EL (cell line): ENCODE measurements at regions not wholly inside any gene's neighbourhood (a gene's known extent, or its start where the extent isn't known, plus 50 kb on each side); places are given as distances from the start of the nearest gene placed in this dataset.
"Not testable (repeated sequence)": the region's sequence is repeated elsewhere in the genome, so short reads cannot be mapped to it uniquely, and the experiment has no call there.

Experiments used
- DNase-seq: peaks from one replicate; pipeline ENCODE4 v3.0.0-alpha.2; 2016

GRCh38 chr5:100697970-100698369 lies 162.8 kb downstream of the FAM174A start:
- no peak for DNase-seq

DNA sequence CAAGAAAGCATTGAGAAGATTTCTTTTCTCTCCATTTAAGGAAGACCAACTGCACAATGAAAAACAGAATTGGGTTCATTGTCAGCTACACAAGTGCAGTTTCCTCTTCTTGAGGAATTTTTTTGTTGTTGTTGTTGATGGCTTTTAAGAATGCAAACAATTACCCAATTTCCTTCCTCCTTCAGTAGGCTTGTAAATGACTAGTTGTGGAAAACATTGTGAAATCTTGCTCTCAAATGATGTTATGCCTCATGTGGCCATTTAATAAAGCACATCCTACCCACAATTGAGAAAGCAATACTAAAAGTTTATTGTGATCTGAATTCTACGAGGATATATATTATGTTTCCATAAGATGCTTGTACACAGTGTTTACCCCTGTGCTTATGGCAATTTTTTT lies 171.6 kb downstream of the FAM174A start:
- DNase-seq: no peak

DNA sequence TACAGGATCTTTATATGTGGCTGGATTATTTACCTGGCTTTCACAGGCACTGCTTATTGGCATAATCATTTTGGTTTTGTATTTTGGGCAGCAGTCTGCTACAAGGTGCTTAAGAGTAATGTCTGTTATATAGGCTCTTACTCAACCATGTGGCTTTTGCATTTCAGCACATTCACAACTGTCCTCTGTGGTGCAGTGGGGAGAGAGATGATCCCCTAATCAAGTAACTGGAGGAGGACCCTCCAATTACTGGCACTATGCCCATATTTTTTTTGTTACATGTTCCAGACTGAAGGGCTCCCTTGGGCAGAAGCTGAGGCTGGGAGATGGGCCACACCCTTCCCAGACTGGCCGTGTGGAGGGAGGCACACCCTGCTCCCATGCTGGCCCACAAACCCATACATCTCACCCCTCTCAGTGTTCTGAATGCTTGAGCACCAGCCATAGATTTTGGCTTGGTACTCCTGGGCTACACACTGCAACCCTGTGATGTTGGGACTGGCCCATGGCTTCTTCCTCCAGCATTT lies 173.5 kb downstream of the FAM174A start:
- no peak for DNase-seq

GRCh38 chr5:100709771-100710170 lies 174.6 kb downstream of the FAM174A start:
- no peak for DNase-seq

- DNase-seq: not testable (repeated sequence)
Measured at GRCh38 chr5:100714780-100715179, 179.6 kb downstream of the FAM174A start.

DNA sequence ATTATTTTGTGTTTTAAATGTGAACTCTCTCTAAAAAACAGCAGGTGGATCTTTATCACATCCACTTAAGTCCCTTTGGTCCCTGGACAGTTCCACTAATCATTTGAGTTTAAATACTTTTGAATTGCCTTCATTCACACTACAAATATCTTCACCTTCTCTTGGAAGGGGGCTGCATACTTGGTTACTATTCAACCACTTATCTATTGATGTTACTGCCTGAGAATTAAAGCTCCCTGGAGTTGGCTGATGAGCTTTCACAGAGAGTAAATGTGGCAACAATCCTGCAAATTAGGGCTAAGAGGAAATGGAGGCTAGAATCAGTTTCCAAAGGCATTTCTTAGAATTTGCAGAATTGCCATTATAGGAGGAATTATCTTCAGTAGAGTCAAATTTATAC lies 180.4 kb downstream of the ST8SIA4 start:
- no peak for DNase-seq

GRCh38 chr5:100723229-100723628 lies 179.9 kb downstream of the ST8SIA4 start:
- no peak for DNase-seq

GRCh38 chr5:100726116-100726515 lies 177.0 kb downstream of the ST8SIA4 start:
- DNase-seq: no peak

- no peak for DNase-seq
Measured at GRCh38 chr5:100731768-100732167, 171.3 kb downstream of the ST8SIA4 start.

GRCh38 chr5:100746730-100747129 lies 156.4 kb downstream of the ST8SIA4 start:
- no peak for DNase-seq

DNA sequence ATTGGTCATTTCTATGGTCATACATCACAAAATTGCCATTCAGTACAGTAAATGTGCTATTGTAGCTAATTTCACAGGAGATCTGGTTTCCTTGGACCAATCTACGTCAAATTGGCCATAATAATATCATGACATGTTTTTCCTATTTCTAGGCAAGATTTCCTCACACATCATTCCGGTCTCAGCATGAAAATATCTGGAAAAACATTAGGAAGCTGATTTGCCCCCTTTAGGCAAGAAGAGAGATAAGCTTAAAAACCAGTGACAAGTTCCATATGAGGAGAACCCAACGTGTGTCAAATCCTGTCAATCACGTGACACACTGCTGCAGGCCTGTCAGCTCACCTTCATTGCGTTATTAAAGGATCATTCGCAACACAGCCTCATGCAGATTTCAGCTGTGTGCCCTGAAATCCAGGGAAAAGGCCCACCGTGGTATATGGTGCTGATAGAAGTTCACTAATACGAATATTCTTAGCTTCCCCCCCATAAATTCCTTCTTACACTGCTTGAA lies 153.3 kb downstream of the ST8SIA4 start:
- DNase-seq: no peak

DNA sequence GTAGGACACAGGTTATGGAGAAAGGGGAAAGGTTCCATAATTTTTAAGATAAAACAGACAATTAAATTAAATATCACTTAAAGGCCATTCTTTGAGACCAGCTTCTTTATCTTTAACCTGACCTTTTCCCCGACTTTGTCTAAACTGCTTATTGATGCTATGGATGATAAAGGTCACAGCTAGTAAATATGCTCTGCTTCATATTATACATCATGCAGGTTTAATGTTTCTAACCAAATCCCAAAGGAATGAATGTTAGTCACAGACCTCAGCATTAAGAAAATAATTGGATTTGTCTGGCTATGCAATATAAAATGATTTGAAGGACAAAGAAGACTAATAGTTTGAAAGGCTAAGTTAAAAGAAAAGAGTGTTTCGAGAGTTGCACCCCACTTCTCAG lies 147.6 kb downstream of the ST8SIA4 start:
- DNase-seq: no peak
